ENCODE measurements at regions not wholly inside any gene's neighbourhood (a gene's known extent, or its start where the extent isn't known, plus 50 kb on each side); places are given as distances from the start of the nearest gene placed in this dataset.
A peak's percentile ranks its signal among the peaks of the same experiment; 100 is the strongest.

- H2BK12ac ChIP-seq (ENCODE audit: low read length in 2 of 2) = no peak overlapping the region
- no peak overlapping the region for H3K4ac ChIP-seq (ENCODE audit: low read depth in 1 of 2, low read length in 2 of 2)
- WGBS = 100% methylated on average over 1 of the region's 3 CpGs
- H3K9ac ChIP-seq (ENCODE audit: low read length) = no peak overlapping the region
- H3K9me3 ChIP-seq (ENCODE audit: control insufficient read depth, low read length) = peaks cover 8% of the 10 kb centered on the region
- no peaks in the 10 kb centered on the region for H3K4me1 ChIP-seq (ENCODE audit: control insufficient read depth, insufficient read depth, low read depth, low read length)
- no peak overlapping the region for H2AFZ ChIP-seq (ENCODE audit: low read depth, low read length)
- H3K18ac ChIP-seq (ENCODE audit: low read depth in 1 of 2, low read length in 2 of 2) = no peak overlapping the region
- H2BK5ac ChIP-seq (ENCODE audit: low read depth, low read length, poor library complexity, severe bottlenecking) = no peak overlapping the region
- H3K23ac ChIP-seq (ENCODE audit: low read length in 2 of 2) = no peak overlapping the region
- no peaks in the 10 kb centered on the region for H3K79me1 ChIP-seq (replicated peaks; ENCODE audit: low read length, poor library complexity, severe bottlenecking)
- no peak overlapping the region for H2AK5ac ChIP-seq (ENCODE audit: low read length, severe bottlenecking)
- no peak for DNase-seq
- no peaks in the 10 kb centered on the region for H3K27me3 ChIP-seq (ENCODE audit: control insufficient read depth in 1 of 2, insufficient read depth in 1 of 2, low read length in 2 of 2)
- H3K4me3 ChIP-seq (ENCODE audit: insufficient read depth in 1 of 2, low read depth in 1 of 2, low read length in 2 of 2) = no peak overlapping the region
- no peak overlapping the region for H2BK120ac ChIP-seq (ENCODE audit: low read depth, low read length)
- no peaks in the 10 kb centered on the region for H3K36me3 ChIP-seq (ENCODE audit: control insufficient read depth in 1 of 2, insufficient read depth in 2 of 2, low read depth in 1 of 2, low read length in 2 of 2)
- no peak overlapping the region for H3K27ac ChIP-seq (ENCODE audit: low read length, poor library complexity, severe bottlenecking)
- H3K4me2 ChIP-seq (ENCODE audit: low read length, poor library complexity, severe bottlenecking) = no peak overlapping the region
- H4K8ac ChIP-seq (ENCODE audit: low read length) = no peak overlapping the region
- H2BK15ac ChIP-seq (ENCODE audit: low read depth, poor library complexity, severe bottlenecking) = no peak overlapping the region
- H3K14ac ChIP-seq (ENCODE audit: low read length in 2 of 2) = no peak overlapping the region
- no peak overlapping the region for H4K91ac ChIP-seq (ENCODE audit: low read length)
Measured at GRCh38 chr6:15930207-15930606, 198.7 kb upstream of the MYLIP start.

GRCh38 chr6:15929685-15930084, 199.2 kb upstream of the MYLIP start:
- Histone ChIP-seq H2AFZ (ENCODE audit: low read depth, low read length) (no peak overlapping the region), H2BK120ac (ENCODE audit: low read depth, low read length) (no peak overlapping the region), H3K4me2 (ENCODE audit: low read length, poor library complexity, severe bottlenecking) (no peak overlapping the region), H2AK5ac (ENCODE audit: low read length, severe bottlenecking) (no peak overlapping the region), H4K91ac (ENCODE audit: low read length) (no peak overlapping the region), H3K18ac (ENCODE audit: low read depth in 1 of 2, low read length in 2 of 2) (no peak overlapping the region), H3K4ac (ENCODE audit: low read depth in 1 of 2, low read length in 2 of 2) (no peak overlapping the region), H3K27ac (ENCODE audit: low read length, poor library complexity, severe bottlenecking) (no peak overlapping the region), H3K9ac (ENCODE audit: low read length) (no peak overlapping the region), H2BK12ac (ENCODE audit: low read length in 2 of 2) (no peak overlapping the region), H2BK5ac (ENCODE audit: low read depth, low read length, poor library complexity, severe bottlenecking) (no peak overlapping the region), H4K8ac (ENCODE audit: low read length) (no peak overlapping the region), H2BK15ac (ENCODE audit: low read depth, poor library complexity, severe bottlenecking) (no peak overlapping the region), H3K4me3 (ENCODE audit: insufficient read depth in 1 of 2, low read depth in 1 of 2, low read length in 2 of 2) (no peak overlapping the region), H3K4me1 (ENCODE audit: control insufficient read depth, insufficient read depth, low read depth, low read length) (no peaks in the 10 kb centered on the region), H3K27me3 (ENCODE audit: control insufficient read depth in 1 of 2, insufficient read depth in 1 of 2, low read length in 2 of 2) (no peaks in the 10 kb centered on the region), H3K23ac (ENCODE audit: low read length in 2 of 2) (no peak overlapping the region), H3K79me1 (replicated peaks; ENCODE audit: low read length, poor library complexity, severe bottlenecking) (no peaks in the 10 kb centered on the region), H3K14ac (ENCODE audit: low read length in 2 of 2) (no peak overlapping the region), H3K36me3 (ENCODE audit: control insufficient read depth in 1 of 2, insufficient read depth in 2 of 2, low read depth in 1 of 2, low read length in 2 of 2) (no peaks in the 10 kb centered on the region), H3K9me3 (ENCODE audit: control insufficient read depth, low read length) (peaks cover 8% of the 10 kb centered on the region)
- no peak for DNase-seq
- 84% methylated on average over 1 of the region's 1 CpG for WGBS

GRCh38 chr6:15927531-15928225, 201.2 kb upstream of the MYLIP start:
- H3K36me3 ChIP-seq (ENCODE audit: control insufficient read depth in 1 of 2, insufficient read depth in 2 of 2, low read depth in 1 of 2, low read length in 2 of 2) = no peaks in the 10 kb centered on the region
- H4K91ac ChIP-seq (ENCODE audit: low read length) = no peak overlapping the region
- H3K9me3 ChIP-seq (ENCODE audit: control insufficient read depth, low read length) = peaks cover 8% of the 10 kb centered on the region
- no peaks in the 10 kb centered on the region for H3K79me1 ChIP-seq (replicated peaks; ENCODE audit: low read length, poor library complexity, severe bottlenecking)
- no peak overlapping the region for H3K4ac ChIP-seq (ENCODE audit: low read depth in 1 of 2, low read length in 2 of 2)
- H3K4me1 ChIP-seq (ENCODE audit: control insufficient read depth, insufficient read depth, low read depth, low read length) = no peaks in the 10 kb centered on the region
- no peaks in the 10 kb centered on the region for H3K27me3 ChIP-seq (ENCODE audit: control insufficient read depth in 1 of 2, insufficient read depth in 1 of 2, low read length in 2 of 2)
- H2BK15ac ChIP-seq (ENCODE audit: low read depth, poor library complexity, severe bottlenecking) = no peak overlapping the region
- no peak overlapping the region for H3K14ac ChIP-seq (ENCODE audit: low read length in 2 of 2)
- H2AFZ ChIP-seq (ENCODE audit: low read depth, low read length) = no peak overlapping the region
- H4K8ac ChIP-seq (ENCODE audit: low read length) = no peak overlapping the region
- H3K18ac ChIP-seq (ENCODE audit: low read depth in 1 of 2, low read length in 2 of 2) = no peak overlapping the region
- no peak overlapping the region for H3K4me3 ChIP-seq (ENCODE audit: insufficient read depth in 1 of 2, low read depth in 1 of 2, low read length in 2 of 2)
- peak overlapping the region in 1 of 2 experiments; percentile 71 for H2BK12ac ChIP-seq (ENCODE audit: low read length in 2 of 2)
- no peak overlapping the region for H3K27ac ChIP-seq (ENCODE audit: low read length, poor library complexity, severe bottlenecking)
- no peak for DNase-seq
- no peak overlapping the region for H3K9ac ChIP-seq (ENCODE audit: low read length)
- H2AK5ac ChIP-seq (ENCODE audit: low read length, severe bottlenecking) = no peak overlapping the region
- 96% methylated on average over 1 of the region's 2 CpGs for WGBS
- H2BK5ac ChIP-seq (ENCODE audit: low read depth, low read length, poor library complexity, severe bottlenecking) = no peak overlapping the region
- no peak overlapping the region for H3K23ac ChIP-seq (ENCODE audit: low read length in 2 of 2)
- no peak overlapping the region for H3K4me2 ChIP-seq (ENCODE audit: low read length, poor library complexity, severe bottlenecking)
- H2BK120ac ChIP-seq (ENCODE audit: low read depth, low read length) = no peak overlapping the region

- DNase-seq = no peak
- H4K91ac ChIP-seq (ENCODE audit: low read length) = no peak overlapping the region
- H3K4me3 ChIP-seq (ENCODE audit: insufficient read depth in 1 of 2, low read depth in 1 of 2, low read length in 2 of 2) = no peak overlapping the region
- peak overlapping the region; percentile 18 to 37 for H3K18ac ChIP-seq (ENCODE audit: low read depth in 1 of 2, low read length in 2 of 2)
- no peaks in the 10 kb centered on the region for H3K4me1 ChIP-seq (ENCODE audit: control insufficient read depth, insufficient read depth, low read depth, low read length)
- no peaks in the 10 kb centered on the region for H3K79me1 ChIP-seq (replicated peaks; ENCODE audit: low read length, poor library complexity, severe bottlenecking)
- no peaks in the 10 kb centered on the region for H3K27me3 ChIP-seq (ENCODE audit: control insufficient read depth in 1 of 2, insufficient read depth in 1 of 2, low read length in 2 of 2)
- H2BK120ac ChIP-seq (ENCODE audit: low read depth, low read length) = no peak overlapping the region
- H2BK15ac ChIP-seq (ENCODE audit: low read depth, poor library complexity, severe bottlenecking) = no peak overlapping the region
- no peak overlapping the region for H3K4me2 ChIP-seq (ENCODE audit: low read length, poor library complexity, severe bottlenecking)
- peak overlapping the region; percentile 37 to 75 for H2BK12ac ChIP-seq (ENCODE audit: low read length in 2 of 2)
- no peak overlapping the region for H2BK5ac ChIP-seq (ENCODE audit: low read depth, low read length, poor library complexity, severe bottlenecking)
- WGBS = 84% methylated on average over 3 of the region's 3 CpGs
- H3K36me3 ChIP-seq (ENCODE audit: control insufficient read depth in 1 of 2, insufficient read depth in 2 of 2, low read depth in 1 of 2, low read length in 2 of 2) = no peaks in the 10 kb centered on the region
- no peak overlapping the region for H2AK5ac ChIP-seq (ENCODE audit: low read length, severe bottlenecking)
- H4K8ac ChIP-seq (ENCODE audit: low read length) = peak overlapping the region; percentile 55
- no peak overlapping the region for H3K14ac ChIP-seq (ENCODE audit: low read length in 2 of 2)
- H3K9me3 ChIP-seq (ENCODE audit: control insufficient read depth, low read length) = peaks cover 8% of the 10 kb centered on the region
- no peak overlapping the region for H3K9ac ChIP-seq (ENCODE audit: low read length)
- no peak overlapping the region for H3K27ac ChIP-seq (ENCODE audit: low read length, poor library complexity, severe bottlenecking)
- H2AFZ ChIP-seq (ENCODE audit: low read depth, low read length) = no peak overlapping the region
- no peak overlapping the region for H3K4ac ChIP-seq (ENCODE audit: low read depth in 1 of 2, low read length in 2 of 2)
- H3K23ac ChIP-seq (ENCODE audit: low read length in 2 of 2) = no peak overlapping the region
Measured at GRCh38 chr6:15926256-15926655, 202.6 kb upstream of the MYLIP start.
